GM18502 (cell line): ENCODE measurements at regions not wholly inside any gene's neighbourhood (a gene's known extent, or its start where the extent isn't known, plus 50 kb on each side); places are given as distances from the start of the nearest gene placed in this dataset.

Experiments
- ATAC-seq: cut with Tn5 transposase; IDR thresholded peaks from one replicate; pipeline ENCODE4 v1.9.1; 2021; ENCODE audit warnings: mild to moderate bottlenecking; ENCODE audit not compliant: unreplicated experiment, poor library complexity

DNA sequence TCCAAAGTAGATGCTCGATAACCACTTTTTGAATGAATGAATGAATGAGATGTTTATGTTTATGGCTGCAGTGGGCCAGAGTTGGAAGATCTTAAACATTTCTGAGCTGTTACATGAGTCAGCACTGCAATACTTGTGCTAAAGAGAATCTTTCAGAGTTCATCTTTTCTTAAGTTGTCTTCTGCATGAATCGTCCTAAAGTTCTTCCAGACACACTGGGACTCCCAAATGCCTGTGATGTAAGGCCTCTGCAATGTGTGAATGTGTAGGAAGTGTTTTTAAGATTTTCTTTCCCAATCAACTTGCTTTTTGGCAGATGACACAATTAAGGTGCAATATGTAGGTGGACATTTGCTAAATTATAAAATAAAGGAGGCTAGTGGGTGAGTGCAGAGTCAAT lies 50.3 kb upstream of the TRIM9 start:
- no peak for ATAC-seq

GRCh38 chr14:51147183-51147582 lies 52.3 kb upstream of the TRIM9 start:
- no peak for ATAC-seq

GRCh38 chr14:51155326-51155725 lies 60.4 kb upstream of the TRIM9 start:
- no peak for ATAC-seq

GRCh38 chr14:51157012-51157411 lies 62.1 kb upstream of the TRIM9 start:
- ATAC-seq, result peak; percentile 69

DNA sequence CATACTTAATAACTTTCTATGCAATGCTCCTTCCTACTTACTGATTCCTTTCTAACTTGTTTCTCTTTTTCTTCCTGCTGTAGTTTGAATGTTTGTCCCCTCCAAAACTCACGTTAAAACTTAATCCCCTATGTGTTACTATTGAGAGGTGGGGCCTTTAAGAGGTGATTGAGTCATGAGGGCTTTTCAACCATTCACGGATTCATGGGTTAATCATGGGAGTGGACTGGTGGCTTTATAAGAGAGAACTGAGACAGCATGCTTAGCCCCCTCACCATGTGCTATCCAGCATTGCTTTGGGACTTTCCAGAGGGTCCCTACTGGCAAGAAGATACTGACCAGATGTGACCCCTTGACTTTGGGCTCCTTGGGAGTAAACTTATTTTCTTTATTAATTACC lies 66.0 kb upstream of the TRIM9 start:
- peak; percentile 49 for ATAC-seq

- ATAC-seq, result no peak
Measured at GRCh38 chr14:51165415-51165814, 70.5 kb upstream of the TRIM9 start.

DNA sequence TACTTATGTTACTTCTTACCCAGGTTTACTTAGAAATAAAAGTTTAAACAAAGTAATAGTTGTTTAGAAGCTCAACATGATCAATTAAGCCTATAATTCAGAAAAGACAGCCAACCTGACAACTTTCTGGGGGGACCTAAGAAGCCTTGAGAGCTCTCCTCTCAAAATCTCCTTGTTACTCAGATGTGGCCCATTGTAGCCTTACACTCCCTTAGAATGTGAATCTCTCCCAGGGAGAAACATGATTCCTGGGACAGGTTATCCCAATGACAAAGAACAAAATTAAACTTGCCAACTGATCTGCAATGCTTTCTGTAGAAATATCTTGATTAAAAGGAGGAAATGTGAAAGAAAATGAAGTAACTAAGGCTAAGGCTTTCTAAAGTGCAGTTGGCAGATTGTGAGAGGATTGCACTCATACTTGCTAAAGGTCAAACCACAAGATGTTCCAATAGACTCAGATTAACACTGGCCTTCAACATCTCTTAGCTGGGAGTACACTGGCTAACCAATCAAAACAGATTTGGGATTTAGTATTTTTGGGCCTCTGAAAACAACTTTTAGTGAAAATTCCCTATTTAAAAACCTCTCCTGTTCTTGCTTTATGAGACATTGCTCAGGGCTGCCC lies 72.3 kb upstream of the TMX1 start:
- ATAC-seq, result no peak

GRCh38 chr14:51168215-51168613 lies 71.8 kb upstream of the TMX1 start:
- ATAC-seq, result no peak

- ATAC-seq, result no peak
Measured at GRCh38 chr14:51173863-51174262, 66.2 kb upstream of the TMX1 start.

DNA sequence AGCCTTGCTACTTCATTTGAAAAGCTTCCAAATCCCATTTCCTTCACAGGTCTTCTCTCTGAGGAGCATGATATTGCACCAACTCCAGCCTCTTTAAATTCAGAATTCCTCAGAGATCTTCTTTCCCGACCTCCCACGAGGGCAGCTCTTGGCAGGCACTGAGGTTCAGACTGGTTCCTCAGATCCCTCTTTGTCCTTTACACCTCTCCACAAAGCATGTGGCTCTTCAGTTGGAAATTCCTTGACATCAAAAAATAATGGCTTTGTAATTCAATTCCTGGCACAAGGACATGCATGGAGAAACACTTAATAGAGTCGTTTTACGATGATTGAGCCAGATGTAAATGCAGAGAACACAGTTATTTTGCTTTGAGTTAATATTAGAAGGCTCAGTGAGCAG lies 63.2 kb upstream of the TMX1 start:
- no peak for ATAC-seq

- peak; percentile 86 for ATAC-seq
Measured at GRCh38 chr14:51180577-51180976, 59.5 kb upstream of the TMX1 start.

GRCh38 chr14:51182131-51182565 lies 57.9 kb upstream of the TMX1 start:
- ATAC-seq, result no peak

DNA sequence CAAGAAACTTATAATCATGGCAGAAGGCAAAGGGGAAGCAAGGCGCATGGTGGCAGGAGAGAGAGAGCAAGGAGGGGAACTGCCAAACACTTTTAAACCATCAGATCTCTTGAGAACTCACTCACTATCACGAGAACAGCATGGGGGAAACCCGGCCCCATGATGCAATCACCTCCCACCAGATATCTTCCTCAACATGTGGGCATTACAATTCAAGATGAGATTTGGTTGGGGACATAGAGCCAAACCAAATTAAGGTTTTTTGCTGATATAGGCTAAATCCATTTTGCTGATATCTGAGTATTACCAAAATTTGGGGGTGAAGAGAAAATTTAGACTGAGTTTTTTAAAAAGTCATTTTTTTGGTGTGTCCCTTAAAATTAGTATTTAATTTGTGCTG lies 54.9 kb upstream of the TMX1 start:
- no peak for ATAC-seq

DNA sequence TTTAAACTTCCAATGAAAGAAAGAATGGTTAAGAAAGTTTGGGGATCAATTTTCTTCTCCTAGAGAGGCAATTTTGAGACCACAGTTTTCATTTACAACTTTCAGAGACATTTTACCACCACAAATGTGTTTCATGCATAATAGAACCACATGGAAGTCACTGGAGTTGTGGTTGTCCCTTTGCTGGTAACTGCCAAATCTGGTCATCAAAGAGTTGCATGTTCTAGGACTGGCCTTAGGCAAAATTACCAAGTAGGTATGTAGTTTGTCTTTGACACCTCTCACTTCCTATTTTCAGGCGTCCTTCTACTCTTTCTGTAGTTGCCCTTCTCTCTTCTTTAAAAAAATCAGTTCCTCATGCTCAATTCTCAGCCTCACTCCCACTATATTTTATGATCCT lies 54.3 kb upstream of the TMX1 start:
- ATAC-seq, result peak; percentile 84

- no peak for ATAC-seq
Measured at GRCh38 chr14:51188566-51189185, 51.4 kb upstream of the TMX1 start.

DNA sequence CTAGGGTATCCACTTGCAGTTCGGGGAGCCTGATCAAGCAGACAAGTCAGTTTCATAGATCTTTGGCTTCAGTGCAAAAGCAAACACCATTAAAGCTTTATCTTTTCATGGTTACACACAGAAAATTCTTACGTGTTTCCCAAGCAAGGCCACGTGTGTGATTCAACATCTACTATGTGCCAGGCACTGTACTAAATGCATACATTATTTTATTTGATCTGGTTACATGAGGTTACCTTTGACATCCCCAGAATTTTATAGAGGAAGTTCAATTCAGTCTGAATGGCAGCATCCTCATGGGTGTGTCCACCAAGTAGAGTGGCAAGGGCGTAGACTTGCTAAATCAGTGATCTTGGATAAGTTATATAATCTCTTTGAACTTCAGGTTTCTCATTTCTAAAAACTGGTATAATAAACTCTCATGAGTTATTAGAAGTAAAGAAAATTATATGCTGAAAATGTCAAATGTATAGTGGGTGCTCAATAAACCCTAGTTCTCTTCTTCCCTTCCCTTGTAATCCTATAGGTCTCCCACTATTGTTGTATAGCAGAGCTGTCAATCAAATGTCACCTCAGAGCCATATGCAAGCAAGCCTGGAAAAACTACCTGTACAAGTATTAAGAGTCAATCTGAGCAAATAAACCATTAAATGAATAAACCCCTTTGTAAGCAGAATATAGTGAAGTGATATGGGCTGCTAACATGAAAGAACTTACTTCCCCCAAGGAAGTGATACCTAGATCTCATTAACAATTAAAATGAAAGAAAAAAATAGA lies 50.3 kb upstream of the TMX1 start:
- no peak for ATAC-seq
